Heart left ventricle (tissue), 16 donors: ENCODE measurements at regions not wholly inside any gene's neighbourhood (a gene's known extent, or its start where the extent isn't known, plus 50 kb on each side); places are given as distances from the start of the nearest gene placed in this dataset.

Experiments
- ATAC-seq, 4 donors: fragments of 200-7000 bp; cut with Tn5 transposase; one replicate each; pipeline ENCODE4 v1.9.1; 2020 to 2022; ENCODE audit warnings: moderate library complexity in 4 of 4, mild to moderate bottlenecking in 3 of 4, moderate number of reproducible peaks in 1 of 4
- DNase-seq, 5 donors: peaks; one replicate each; pipeline ENCODE4 v3.0.0-alpha.2; 2020
- H3K27ac ChIP-seq, 12 donors: fragments of 200-600 bp; sonication (generic) in 4 of 12; one replicate each; pipeline versions ENCODE4 v1.5.0 to v1.8.0; 2016 to 2022; ENCODE audit warnings: mild to moderate bottlenecking in 2 of 12
- H3K27me3 ChIP-seq, 9 donors: fragments of 200-600 bp; sonication (generic) in 2 of 9; one replicate each; pipeline versions ENCODE4 v1.5.1 to v1.8.0; 2016 to 2022; ENCODE audit warnings: mild to moderate bottlenecking in 3 of 9
- H3K36me3 ChIP-seq, 9 donors: fragments of 200-600 bp; sonication (generic) in 2 of 9; one replicate each; pipeline versions ENCODE4 v1.5.0 to v1.8.0; 2018 to 2022; ENCODE audit warnings: mild to moderate bottlenecking in 2 of 9
- H3K4me1 ChIP-seq, 12 donors: fragments of 200-600 bp; sonication (generic) in 4 of 12; one replicate each; pipeline versions ENCODE4 v1.5.0 to v1.8.0; 2016 to 2022; ENCODE audit warnings: mild to moderate bottlenecking in 3 of 12
- H3K4me3 ChIP-seq, 12 donors: fragments of 200-600 bp; sonication (generic) in 4 of 12; one replicate each; pipeline versions ENCODE4 v1.5.0 to v1.8.0; 2017 to 2022; ENCODE audit warnings: mild to moderate bottlenecking in 9 of 12, moderate library complexity in 4 of 12
- H3K9me3 ChIP-seq, 12 donors: fragments of 200-600 bp; sonication (generic) in 4 of 12; one replicate each; pipeline versions ENCODE4 v1.5.0 to v1.8.0; 2016 to 2022; ENCODE audit warnings: mild to moderate bottlenecking in 1 of 12
- POLR2A ChIP-seq, 2 donors: fragments of 450-650 bp; IDR thresholded peaks; one replicate each; pipeline ENCODE4 v1.6.1; 2017; ENCODE audit warnings: antibody characterized with exemption in 2 of 2, mild to moderate bottlenecking in 2 of 2, moderate library complexity in 2 of 2
- WGBS, 4 donors: extraction: QIAGEN DNeasy Blood & Tissue Kit in 2 of 4; methylation state at CpG; one replicate each; pipeline versions ENCODE4 v1.1.5 to v1.1.7; 2013 to 2018; 5-methylcytosine and 5-hydroxymethylcytosine counted together
- intact Hi-C, 10 donors: fragments of 100-400 bp; cut with DNase I; formaldehyde crosslinking; loops; one replicate each; pipeline versions ENCODE4 v1.11.1 to v1.14.2; 2022
- TF ChIP-seq, protein P1 (sequence below), 12 donors: fragments of 200-600 bp; sonication (generic) in 4 of 12; IDR thresholded peaks; one replicate each; pipeline versions ENCODE4 v1.5.0 to v1.8.0; 2018 to 2022; ENCODE audit warnings: antibody characterized with exemption in 12 of 12, mild to moderate bottlenecking in 5 of 12
- donor health status: ischemic (EF 13 %, LVEDD 7.1; RV severe dilation, severe dysfunction).
- donor health status: healthy with polysubstance abuse.
- donor health status: DM: no; HTN: yes; CAD: no.
- donor health status: DM: no; HTN: no; CAD: no.
- donor health status: ischemic (EF 25% LVEDD 6.9; RV normal size, moderate dysfunction).
- donor health status: ischemic (EF 25% LVEDD 5.7; RV mildly dilated, moderate dysfunction).
- donor health status: healthy.
- donor health status: DM: yes; HTN: yes; CAD: no.
- donor health status: ischemic (EF 35%, LVEDD 5.7; RV mildly dilated, moderate dysfunction).
- donor health status: nonischemic (EF 11% LVEDD 7.7; RV severe dilation, severe dysfunction).
- donor health status: DM: yes; HTN: yes; CAD: no.
- donor health status: PGD.
- donor health status: ischemic (EF 29% LVEDD 5.4; RV normal size, mild dysfunction).
- donor health status: nonischemic (EF 23%, LVEDD 6.1; RV moderate dilation, normal function).

- ATAC-seq: no peak
- intact Hi-C loops: no loop called here
- Histone ChIP-seq H3K27ac (no peak overlapping the region), H3K27me3 (no peaks in the 10 kb centered on the region), H3K4me3 (no peak overlapping the region), H3K36me3 (no peaks in the 10 kb centered on the region), H3K9me3 (peaks cover 0 to 10% (median 0%) of the 10 kb centered on the region in 12 donors), H3K4me1 (no peaks in the 10 kb centered on the region)
- no peak for DNase-seq
- no peak for TF ChIP-seq POLR2A (IDR thresholded peaks at IDR 0.05)
- TF ChIP-seq, protein P1, sequence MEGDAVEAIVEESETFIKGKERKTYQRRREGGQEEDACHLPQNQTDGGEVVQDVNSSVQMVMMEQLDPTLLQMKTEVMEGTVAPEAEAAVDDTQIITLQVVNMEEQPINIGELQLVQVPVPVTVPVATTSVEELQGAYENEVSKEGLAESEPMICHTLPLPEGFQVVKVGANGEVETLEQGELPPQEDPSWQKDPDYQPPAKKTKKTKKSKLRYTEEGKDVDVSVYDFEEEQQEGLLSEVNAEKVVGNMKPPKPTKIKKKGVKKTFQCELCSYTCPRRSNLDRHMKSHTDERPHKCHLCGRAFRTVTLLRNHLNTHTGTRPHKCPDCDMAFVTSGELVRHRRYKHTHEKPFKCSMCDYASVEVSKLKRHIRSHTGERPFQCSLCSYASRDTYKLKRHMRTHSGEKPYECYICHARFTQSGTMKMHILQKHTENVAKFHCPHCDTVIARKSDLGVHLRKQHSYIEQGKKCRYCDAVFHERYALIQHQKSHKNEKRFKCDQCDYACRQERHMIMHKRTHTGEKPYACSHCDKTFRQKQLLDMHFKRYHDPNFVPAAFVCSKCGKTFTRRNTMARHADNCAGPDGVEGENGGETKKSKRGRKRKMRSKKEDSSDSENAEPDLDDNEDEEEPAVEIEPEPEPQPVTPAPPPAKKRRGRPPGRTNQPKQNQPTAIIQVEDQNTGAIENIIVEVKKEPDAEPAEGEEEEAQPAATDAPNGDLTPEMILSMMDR (IDR thresholded peaks at IDR 0.05): no peak
- WGBS, 4 donors: 74 to 87% (median 84%) methylated on average over 3 of the region's 3 CpGs
Observed at GRCh38 chr3:117367861-117368260, 658.3 kb downstream of the TUSC7 start.

DNA sequence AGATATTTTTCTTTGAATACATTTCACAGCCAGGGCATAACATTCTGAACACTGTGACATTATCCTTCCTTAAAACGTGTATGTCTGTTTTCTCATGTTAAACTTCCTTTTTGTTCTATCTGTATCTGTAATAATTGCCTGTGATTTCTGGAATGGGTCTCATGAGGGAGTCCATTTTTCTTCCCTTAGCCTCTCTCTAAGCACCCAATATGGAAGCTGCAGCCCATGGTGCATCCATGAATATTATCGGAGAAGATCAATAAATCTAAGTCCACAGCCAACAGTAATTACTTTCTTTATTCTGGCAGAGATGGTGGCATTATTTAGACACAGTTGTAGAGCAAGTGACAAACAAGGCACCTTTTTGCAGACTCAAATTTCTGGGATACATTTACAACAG is 671.1 kb downstream of the TUSC7 start:
- no peak for TF ChIP-seq POLR2A (IDR thresholded peaks at IDR 0.05)
- TF ChIP-seq, protein P1 (IDR thresholded peaks at IDR 0.05): no peak
- 64 to 69% (median 66%) methylated on average over 2 of the region's 2 CpGs for WGBS, 4 donors
- intact Hi-C loops: no loop called here

DNA sequence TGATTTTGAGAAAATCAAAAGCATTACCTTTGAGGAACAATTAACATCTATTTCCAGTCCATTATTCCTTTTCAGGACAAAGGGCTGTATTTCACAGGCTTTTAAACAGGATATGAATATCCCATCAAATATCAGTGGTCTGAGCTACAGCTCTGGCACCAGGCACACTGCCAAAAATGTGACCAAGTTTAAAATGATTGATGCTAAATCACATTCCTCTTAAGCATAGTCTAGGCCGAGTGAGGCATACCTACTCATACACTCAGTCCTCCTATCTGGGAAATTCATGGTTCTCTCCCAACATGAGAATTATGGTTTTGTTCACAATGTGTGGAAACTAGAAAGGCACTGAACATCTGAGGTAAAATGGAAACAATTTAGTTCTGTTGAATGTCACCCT is 683.5 kb downstream of the TUSC7 start:
- H3K36me3 ChIP-seq: no peaks in the 10 kb centered on the region
- H3K27ac ChIP-seq: no peak overlapping the region
- no peaks in the 10 kb centered on the region for H3K9me3 ChIP-seq
- DNase-seq (no peak), ATAC-seq (no peak)
- TF ChIP-seq, protein P1 (IDR thresholded peaks at IDR 0.05): no peak
- no peak for TF ChIP-seq POLR2A (IDR thresholded peaks at IDR 0.05)
- H3K4me3 ChIP-seq: no peak overlapping the region
- intact Hi-C loops: no loop called here
- no peaks in the 10 kb centered on the region for H3K4me1 ChIP-seq
- H3K27me3 ChIP-seq: peaks cover 0 to 27% (median 0%) of the 10 kb centered on the region in 9 donors
- 50 to 55% (median 52%) methylated on average over 1 of the region's 1 CpG for WGBS, 4 donors

More for the DNA sequence above, 671.1 kb downstream of the TUSC7 start:
- no peak for DNase-seq
- Histone ChIP-seq H3K4me3 (no peak overlapping the region), H3K27ac (no peak overlapping the region), H3K4me1 (no peaks in the 10 kb centered on the region), H3K27me3 (no peaks in the 10 kb centered on the region), H3K9me3 (peaks cover 0 to 7% (median 0%) of the 10 kb centered on the region in 12 donors), H3K36me3 (no peaks in the 10 kb centered on the region)
- no peak for ATAC-seq

DNA sequence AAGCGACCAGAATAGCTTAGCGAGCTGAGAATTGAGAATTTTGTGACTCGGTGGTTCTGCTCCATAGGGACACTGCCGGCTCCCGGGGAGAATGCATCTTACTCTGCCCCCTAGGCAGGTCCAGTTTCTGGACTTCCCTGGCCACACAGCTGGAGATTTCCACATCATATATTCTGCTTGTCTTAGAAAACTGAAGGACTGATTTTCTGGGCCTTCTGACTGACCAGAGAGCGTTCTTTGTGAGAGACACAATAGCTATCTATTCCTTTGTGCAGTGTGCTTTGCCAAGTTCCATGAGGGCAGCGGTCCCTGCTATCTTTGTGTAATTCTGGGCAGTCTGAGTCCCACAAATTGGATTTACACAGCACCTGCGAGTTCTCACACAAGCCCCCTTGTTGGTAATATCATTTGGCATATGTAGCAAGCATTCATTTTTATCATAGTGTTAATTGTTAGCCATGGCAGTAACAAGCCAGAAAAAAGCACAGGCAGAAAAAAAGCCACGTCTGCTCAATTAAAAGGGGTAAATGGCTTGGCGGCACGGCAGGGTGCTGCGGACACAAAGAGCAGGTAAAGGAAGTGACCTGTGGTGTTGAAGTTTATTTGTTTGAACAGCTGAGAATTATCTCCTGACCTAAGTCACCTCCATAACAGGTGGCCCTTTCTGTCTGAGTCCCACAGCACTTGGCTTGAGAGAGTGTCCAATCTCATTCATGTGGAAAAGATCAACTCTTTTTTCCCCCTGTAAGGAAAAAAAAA is 688.7 kb downstream of the TUSC7 start:
- Histone ChIP-seq H3K36me3 (no peaks in the 10 kb centered on the region), H3K4me3 (no peak overlapping the region), H3K27me3 (peaks cover 0 to 16% (median 0%) of the 10 kb centered on the region in 9 donors), H3K9me3 (no peaks in the 10 kb centered on the region), H3K4me1 (peaks cover 0 to 6% (median 0%) of the 10 kb centered on the region in 12 donors), H3K27ac (no peak overlapping the region)
- TF ChIP-seq POLR2A (IDR thresholded peaks at IDR 0.05): no peak
- TF ChIP-seq, protein P1 (IDR thresholded peaks at IDR 0.05): no peak
- intact Hi-C loops: no loop called here
- ATAC-seq (no peak), DNase-seq (no peak)
- WGBS, 4 donors: 39 to 45% (median 44%) methylated on average over 12 of the region's 12 CpGs
